H1 (cell line): ENCODE measurements at regions not wholly inside any gene's neighbourhood (a gene's known extent, or its start where the extent isn't known, plus 50 kb on each side); places are given as distances from the start of the nearest gene placed in this dataset.

Source experiments
- CTCF ChIA-PET: fragments of 300-600 bp; sonication (Branson Sonifier 250); formaldehyde crosslinking; loops from one replicate; lab custom pipeline; 2021; ENCODE audit not compliant: partially characterized antibody; lab: Charles Lee
- POLR2A ChIA-PET: fragments of 300-600 bp; sonication (Branson Sonifier 250); formaldehyde crosslinking; loops from one replicate; lab custom pipeline; 2021; ENCODE audit warnings: inconsistent platforms; ENCODE audit not compliant: partially characterized antibody; lab: Charles Lee
- DNase-seq, 2 experiments: peaks; one replicate each; pipeline versions ENCODE4 v3.0.0 to v3.0.0-alpha.2; 2010 to 2022; ENCODE audit warnings: low spot score in 2 of 2, low read depth in 1 of 2, mixed read lengths in 1 of 2
- FAIRE-seq: peaks from 2 replicates; lab custom pipeline; 2011; peaks lifted over from hg19 to GRCh38; lab: Jason Lieb, UNC
- H2AFZ ChIP-seq: 2 replicates; pipeline ENCODE4 v1.8.1; 2012; ENCODE audit warnings: low read length, inconsistent platforms
- H2AK5ac ChIP-seq: 2 replicates; pipeline ENCODE4 v1.6.1; 2013; ENCODE audit warnings: low read depth, low read length
- H2BK120ac ChIP-seq: replicated peaks from 2 replicates; pipeline ENCODE3; 2013; ENCODE audit warnings: low read depth, low read length, inconsistent platforms
- H2BK12ac ChIP-seq: 2 replicates; pipeline ENCODE4 v1.6.1; 2013; ENCODE audit warnings: low read depth, low read length
- H2BK15ac ChIP-seq: 2 replicates; pipeline ENCODE4 v1.6.1; 2013; ENCODE audit warnings: low read length
- H2BK20ac ChIP-seq: 2 replicates; pipeline ENCODE4 v1.6.1; 2013; ENCODE audit warnings: low read length
- H2BK5ac ChIP-seq: 2 replicates; pipeline ENCODE4 v1.6.1; 2013; ENCODE audit warnings: low read depth, low read length
- H3K14ac ChIP-seq: 2 replicates; pipeline ENCODE4 v1.6.1; 2013; ENCODE audit warnings: inconsistent platforms; ENCODE audit not compliant: insufficient read length
- H3K18ac ChIP-seq: 2 replicates; pipeline ENCODE4 v1.6.1; 2013; ENCODE audit warnings: low read length; ENCODE audit errors: extremely low read depth
- H3K23ac ChIP-seq: 2 replicates; pipeline ENCODE4 v1.6.1; 2013; ENCODE audit warnings: inconsistent platforms; ENCODE audit not compliant: insufficient read length
- H3K23me2 ChIP-seq: 2 replicates; pipeline ENCODE4 v1.6.1; 2013; ENCODE audit warnings: low read depth, low read length
- H3K27ac ChIP-seq: 2 replicates; pipeline ENCODE4 v1.6.1; 2011; ENCODE audit warnings: low read depth, low read length, inconsistent platforms
- H3K27me3 ChIP-seq, 4 experiments: replicated peaks in 1 of 4; 1 replicate in 1 of 4; 2 replicates in 3 of 4; pipeline versions ENCODE4 v1.6.1 to v1.8.1; 2011 to 2013; ENCODE audit warnings: low read length in 3 of 4, mild to moderate bottlenecking in 3 of 4, inconsistent platforms in 2 of 4, mixed read lengths in 2 of 4, moderate library complexity in 1 of 4; ENCODE audit not compliant: control insufficient read depth in 3 of 4, insufficient read depth in 3 of 4; ENCODE audit errors: extremely low read depth in 1 of 4
- H3K36me3 ChIP-seq, 4 experiments: 2 replicates each; pipeline versions ENCODE4 v1.6.1 to v1.8.1; 2011 to 2013; ENCODE audit warnings: mild to moderate bottlenecking in 4 of 4, low read length in 3 of 4, moderate library complexity in 2 of 4, control low read depth in 1 of 4, inconsistent platforms in 1 of 4; ENCODE audit not compliant: insufficient read depth in 4 of 4, control insufficient read depth in 2 of 4
- H3K4ac ChIP-seq: replicated peaks from 2 replicates; pipeline ENCODE3; 2013; ENCODE audit warnings: low read length, low read depth, mixed read lengths, inconsistent platforms; ENCODE audit not compliant: insufficient read length
- H3K4me1 ChIP-seq, 4 experiments: replicated peaks in 1 of 4; 1 replicate in 1 of 4; 2 replicates in 3 of 4; pipeline versions ENCODE4 v1.6.1 to v1.8.1; 2011 to 2013; ENCODE audit warnings: low read length in 3 of 4, inconsistent platforms in 2 of 4, mixed read lengths in 1 of 4; ENCODE audit not compliant: insufficient read depth in 4 of 4, control insufficient read depth in 3 of 4
- H3K4me2 ChIP-seq, 2 experiments: 2 replicates each; pipeline versions ENCODE4 v1.6.1 to v1.8.1; 2011 to 2013; ENCODE audit warnings: low read depth in 2 of 2, low read length in 2 of 2, control low read depth in 1 of 2, inconsistent platforms in 1 of 2, mild to moderate bottlenecking in 1 of 2; ENCODE audit not compliant: insufficient read depth in 1 of 2
- H3K4me3 ChIP-seq, 4 experiments: fragments of 200-600, 300-600 bp in 1 of 4; sonication (generic), shearing (Covaris generic), sonication (Bioruptor Twin) in 1 of 4; 2 replicates each; pipeline versions ENCODE4 v1.5.1 to v1.8.1; 2011 to 2016; ENCODE audit warnings: low read length in 4 of 4, low read depth in 3 of 4, control low read depth in 2 of 4, inconsistent platforms in 2 of 4, mild to moderate bottlenecking in 2 of 4, mixed read lengths in 1 of 4, moderate library complexity in 1 of 4; ENCODE audit not compliant: insufficient read depth in 2 of 4; ENCODE audit errors: extremely low read depth in 1 of 4
- H3K56ac ChIP-seq: replicated peaks from 2 replicates; pipeline ENCODE3; 2013; ENCODE audit warnings: low read depth, mild to moderate bottlenecking, mixed read lengths, low read length, inconsistent platforms; ENCODE audit not compliant: insufficient read length
- H3K79me1 ChIP-seq: 2 replicates; pipeline ENCODE4 v1.6.1; 2013; ENCODE audit warnings: low read depth, low read length, control low read depth
- H3K79me2 ChIP-seq, 2 experiments: 2 replicates each; pipeline versions ENCODE4 v1.6.1 to v1.8.1; 2012 to 2013; ENCODE audit warnings: low read length in 2 of 2, mild to moderate bottlenecking in 2 of 2, inconsistent platforms in 1 of 2; ENCODE audit not compliant: insufficient read depth in 2 of 2, control insufficient read depth in 1 of 2
- H3K9ac ChIP-seq, 4 experiments: replicated peaks in 1 of 4; 1 replicate in 1 of 4; 2 replicates in 3 of 4; pipeline versions ENCODE4 v1.6.1 to v1.8.1; 2011 to 2013; ENCODE audit warnings: low read depth in 3 of 4, low read length in 3 of 4, control low read depth in 2 of 4, mild to moderate bottlenecking in 2 of 4, moderate library complexity in 2 of 4, inconsistent platforms in 1 of 4; ENCODE audit errors: extremely low read depth in 1 of 4
- H3K9me3 ChIP-seq, 2 experiments: 2 replicates each; pipeline versions ENCODE4 v1.6.1 to v1.8.1; 2012 to 2013; ENCODE audit warnings: mild to moderate bottlenecking in 2 of 2, moderate library complexity in 2 of 2, control low read depth in 1 of 2, inconsistent platforms in 1 of 2, low read depth in 1 of 2, low read length in 1 of 2, mixed read lengths in 1 of 2; ENCODE audit not compliant: insufficient read depth in 2 of 2
- H4K20me1 ChIP-seq, 2 experiments: replicated peaks in 1 of 2; 2 replicates each; pipeline versions ENCODE3 to v1.8.1; 2011 to 2013; ENCODE audit warnings: inconsistent platforms in 2 of 2, low read length in 2 of 2, mild to moderate bottlenecking in 1 of 2; ENCODE audit not compliant: insufficient read depth in 2 of 2, control insufficient read depth in 1 of 2
- H4K5ac ChIP-seq: 2 replicates; pipeline ENCODE4 v1.6.1; 2013; ENCODE audit warnings: low read length, low read depth, mixed read lengths, inconsistent platforms; ENCODE audit not compliant: insufficient read length
- H4K8ac ChIP-seq: 2 replicates; pipeline ENCODE4 v1.8.0; 2013; ENCODE audit warnings: mild to moderate bottlenecking, moderate library complexity, low read length, inconsistent platforms; ENCODE audit not compliant: insufficient read depth; ENCODE audit errors: extremely low read depth
- H4K91ac ChIP-seq: replicated peaks from 2 replicates; pipeline ENCODE3; 2013; ENCODE audit warnings: low read length, mixed read lengths, inconsistent platforms; ENCODE audit not compliant: insufficient read length
- PHF8 ChIP-seq: fragments of 200-600 bp; sonication (generic); conservative IDR thresholded peaks from 2 replicates; pipeline ENCODE4 v1.7.1; 2012; ENCODE audit warnings: low read depth, mild to moderate bottlenecking, inconsistent platforms, low read length, moderate library complexity
- RXRA ChIP-seq: IDR thresholded peaks from 2 replicates; pipeline ENCODE4 v1.6.1; 2011; ENCODE audit warnings: low read depth, mild to moderate bottlenecking, low read length, moderate library complexity; ENCODE audit not compliant: insufficient read depth
- SIX5 ChIP-seq: IDR thresholded peaks from 2 replicates; pipeline ENCODE4 v1.6.1; 2011; ENCODE audit warnings: mild to moderate bottlenecking, low read depth, low read length
- SP4 ChIP-seq: IDR thresholded peaks from 2 replicates; pipeline ENCODE4 v1.6.1; 2012; ENCODE audit warnings: low read length, inconsistent platforms
- WGBS, 2 experiments: shearing (Covaris generic) in 1 of 2; methylation state at CpG; one replicate each; pipeline versions ENCODE4 v1.1.6 to v1.1.7; 2013 to 2015; ENCODE audit warnings: low lambda C conversion rate in 2 of 2, mixed read lengths in 2 of 2, inconsistent platforms in 1 of 2, low coverage in 1 of 2, missing lambda C conversion rate in 1 of 2; ENCODE audit not compliant: insufficient replicate concordance in 2 of 2, insufficient coverage in 1 of 2, insufficient read length in 1 of 2; ENCODE audit errors: extremely low coverage in 1 of 2, missing lambda C conversion rate in 1 of 2; 5-methylcytosine and 5-hydroxymethylcytosine counted together

GRCh38 chr14:66383257-66383656 is 102.9 kb upstream of the CCDC196 start:
- Histone ChIP-seq H3K27ac (no peak overlapping the region), H2BK20ac (no peak overlapping the region), H4K20me1 (no peaks in the 10 kb centered on the region), H3K27me3 (no peaks in the 10 kb centered on the region), H3K4me3 (no peak overlapping the region; a peak in 1 of 8 replicates), H3K18ac (no peak overlapping the region; the same call in 1 of the 2 replicates), H3K4ac (no peak overlapping the region), H3K9ac (no peak overlapping the region), H2BK15ac (no peak overlapping the region), H4K5ac (no peak overlapping the region), H2BK12ac (no peak overlapping the region), H2BK120ac (no peak overlapping the region), H4K91ac (peak overlapping the region; percentile 15), H3K4me2 (0 out of 4 replicates have a peak overlapping the region, but pooled peaks of 1 of the 2 experiments have one; percentile 7), H4K8ac (no peak overlapping the region), H3K56ac (no peak overlapping the region), H3K9me3 (no peaks in the 10 kb centered on the region), H2AK5ac (no peak overlapping the region), H3K36me3 (no peaks in the 10 kb centered on the region), H3K14ac (no peak overlapping the region), H3K4me1 (peaks cover 0 to 5% (median 4%) of the 10 kb centered on the region in 4 experiments; a peak in 4 of 7 replicates), H3K79me1 (no peaks in the 10 kb centered on the region), H3K23ac (no peak overlapping the region), H3K23me2 (no peaks in the 10 kb centered on the region), H2AFZ (no peak overlapping the region), H3K79me2 (no peaks in the 10 kb centered on the region), H2BK5ac (peak overlapping the region; percentile 45; the same call in 1 of the 2 replicates)
- FAIRE-seq (no peak), DNase-seq (no peak)
- POLR2A ChIA-PET = no interaction called here
- CTCF ChIA-PET = interaction anchor here (1.6 kb wide), 2 partner anchors 24 to 278 kb away, joined by 4 to 7 read pairs; no protein-coding TSS in a partner anchor
- 83% methylated on average over 1 of the region's 1 CpG; no CpG with 5 or more reads in 1 of the 2 experiments for WGBS, 2 experiments
- TF ChIP-seq SIX5 (no peak), PHF8 (no peak), SP4 (no peak), RXRA (no peak)
